H7 (cell line): ENCODE measurements at regions not wholly inside any gene's neighbourhood (a gene's known extent, or its start where the extent isn't known, plus 50 kb on each side); places are given as distances from the start of the nearest gene placed in this dataset.
"Not testable (repeated sequence)": the region's sequence is repeated elsewhere in the genome, so short reads cannot be mapped to it uniquely, and the experiment has no call there.

Source experiments
- DNase-seq: peaks from one replicate; pipeline ENCODE4 v3.0.0; 2012
- H3K27me3 ChIP-seq: 2 replicates; pipeline ENCODE4 v1.6.0; 2011; ENCODE audit warnings: mild to moderate bottlenecking, low read length; ENCODE audit not compliant: control insufficient read depth, insufficient read depth
- H3K36me3 ChIP-seq: replicated peaks from 2 replicates; pipeline ENCODE4 v1.5.1; 2011; ENCODE audit warnings: low read length; ENCODE audit not compliant: control insufficient read depth, insufficient read depth
- H3K4me3 ChIP-seq: 2 replicates; pipeline ENCODE4 v1.5.1; 2011; ENCODE audit warnings: low read depth, mild to moderate bottlenecking, control low read depth, low read length, moderate library complexity; ENCODE audit not compliant: insufficient read depth

DNA sequence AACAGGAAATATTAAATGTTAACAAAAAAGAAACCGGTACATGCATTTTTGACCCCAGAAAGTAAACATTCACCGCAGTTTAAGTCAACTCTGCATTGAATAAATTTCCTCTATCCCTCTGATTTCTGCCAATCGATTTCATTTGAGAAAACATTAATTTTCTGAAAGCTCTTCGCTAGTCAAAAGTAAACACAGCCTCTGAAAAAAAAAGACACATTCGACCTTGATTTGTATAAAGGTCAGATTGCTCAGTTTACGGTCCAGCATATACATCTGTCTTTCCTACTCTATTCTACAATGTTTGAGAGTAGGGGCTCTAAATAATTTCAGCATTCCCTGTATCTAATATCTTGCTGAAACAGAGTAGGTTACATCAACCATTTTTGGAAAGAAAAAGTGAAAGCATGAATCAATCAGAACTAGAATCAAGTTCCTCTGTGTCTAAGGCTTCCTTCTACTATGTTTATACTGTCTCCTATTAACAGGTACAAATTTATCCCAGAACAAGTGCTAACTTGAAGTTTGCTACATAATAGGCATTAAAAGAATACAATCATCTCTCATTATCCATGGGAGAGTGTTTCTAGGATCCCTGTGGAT lies 243.8 kb downstream of the UBE2NL start:
- H3K27me3 ChIP-seq, H3K4me3 ChIP-seq, H3K36me3 ChIP-seq, DNase-seq: not testable (repeated sequence)

DNA sequence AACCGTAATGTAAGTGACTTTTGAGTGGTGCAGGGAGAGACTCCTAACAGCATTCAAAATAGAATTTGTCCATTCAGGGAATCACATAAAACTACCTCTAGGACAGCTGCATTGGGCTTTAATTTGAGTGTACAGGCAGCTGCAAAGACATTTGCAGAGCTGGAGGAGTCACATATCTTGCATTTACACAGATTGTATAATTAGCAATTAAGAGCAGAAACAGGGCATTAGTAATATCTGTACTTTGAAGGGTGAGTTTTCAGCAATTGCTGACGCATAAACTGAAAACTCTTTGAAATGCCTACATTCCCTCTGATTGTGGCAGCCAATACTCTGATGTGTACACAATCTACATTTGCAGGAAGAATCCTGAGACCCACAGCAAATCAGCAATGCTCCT lies 245.6 kb downstream of the UBE2NL start:
- H3K27me3 ChIP-seq, H3K36me3 ChIP-seq, DNase-seq, H3K4me3 ChIP-seq: not testable (repeated sequence)

DNA sequence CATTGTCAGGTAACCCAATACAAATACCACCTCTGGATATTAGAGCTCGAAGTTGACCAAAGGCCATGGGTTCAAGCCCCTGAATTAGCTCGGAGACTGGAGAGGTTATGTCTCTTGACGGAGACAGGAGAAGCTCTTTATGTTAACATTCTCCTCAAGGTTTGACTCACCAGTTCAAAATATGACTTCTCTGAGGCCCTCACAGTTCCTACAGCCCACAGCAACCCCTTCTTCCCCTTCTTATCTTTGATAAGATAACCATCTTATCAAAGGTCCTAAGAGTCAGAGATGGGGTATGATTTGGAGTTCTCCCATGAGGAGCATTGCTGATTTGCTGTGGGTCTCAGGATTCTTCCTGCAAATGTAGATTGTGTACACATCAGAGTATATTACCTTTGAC lies 246.6 kb downstream of the UBE2NL start:
- H3K4me3 ChIP-seq, H3K36me3 ChIP-seq, H3K27me3 ChIP-seq, DNase-seq: not testable (repeated sequence)

DNA sequence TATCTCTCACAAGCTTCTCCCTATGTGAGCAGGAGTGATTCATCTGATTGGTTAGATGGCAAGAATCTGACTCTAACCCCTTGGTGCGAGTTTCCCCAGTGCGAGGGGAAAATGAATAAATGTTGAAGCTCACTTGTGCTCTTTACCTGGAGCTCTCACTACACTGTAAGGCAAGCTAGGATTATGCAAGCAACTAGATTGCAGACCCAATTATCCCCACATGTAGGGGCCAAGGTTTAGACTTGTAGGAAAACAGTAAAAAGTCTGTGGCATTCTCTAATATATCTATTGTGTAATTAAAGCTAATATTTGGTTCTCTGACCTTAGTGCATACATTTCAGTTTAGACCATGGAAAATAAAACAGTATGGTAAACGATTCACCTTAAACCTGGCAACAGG lies 247.2 kb downstream of the UBE2NL start:
- not testable (repeated sequence) for DNase-seq, H3K27me3 ChIP-seq, H3K36me3 ChIP-seq, H3K4me3 ChIP-seq

DNA sequence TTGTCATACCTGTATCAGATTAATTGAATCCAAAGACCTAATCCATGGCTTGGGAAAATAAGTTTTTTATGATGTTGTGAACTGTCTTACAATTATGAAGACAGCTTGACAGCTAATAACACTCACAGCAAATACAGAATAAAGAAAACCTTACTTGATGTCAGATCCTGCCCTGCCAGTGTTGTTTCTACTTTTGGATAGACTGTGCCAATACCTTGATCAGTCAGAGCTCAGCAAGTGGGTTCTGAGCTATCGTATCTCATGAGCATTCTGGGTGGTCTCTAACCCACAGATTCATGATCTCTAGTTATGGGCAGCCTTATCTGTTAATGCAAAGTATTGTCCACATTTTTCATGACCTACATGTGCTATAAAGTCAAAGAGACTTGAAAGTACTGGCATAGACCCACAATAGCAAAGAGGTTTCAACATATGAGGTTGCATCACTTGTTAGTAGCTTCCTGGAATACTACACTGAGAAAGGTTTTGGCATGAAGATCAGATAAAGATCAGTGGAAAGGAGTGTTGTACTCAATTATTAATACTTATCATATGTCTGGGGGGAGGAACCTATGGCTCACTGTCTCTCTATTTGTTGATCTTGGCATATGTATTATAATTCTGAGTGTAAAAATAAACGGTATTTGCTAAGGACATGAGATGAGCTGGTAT lies 250.7 kb downstream of the UBE2NL start:
- not testable (repeated sequence) for H3K4me3 ChIP-seq, DNase-seq, H3K27me3 ChIP-seq, H3K36me3 ChIP-seq

DNA sequence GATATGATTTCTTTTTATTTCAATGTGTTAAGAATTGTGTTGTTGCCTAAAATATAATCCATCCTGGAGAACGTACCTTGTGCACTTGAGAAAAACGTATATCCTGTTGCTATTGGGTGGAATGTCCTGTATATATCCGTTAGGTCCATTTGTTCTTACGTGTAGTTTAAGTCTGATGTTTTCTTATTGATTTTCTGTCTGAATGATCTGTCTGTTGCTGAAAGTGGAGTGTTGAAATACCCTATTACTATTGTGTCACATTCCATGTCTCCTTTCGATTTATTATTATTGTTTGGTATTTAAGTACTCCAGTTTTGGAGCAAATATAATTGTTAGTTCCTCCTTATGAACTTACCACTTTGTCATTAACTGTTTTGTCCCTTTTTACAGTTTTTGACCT lies 270.6 kb downstream of the UBE2NL start:
- H3K27me3 ChIP-seq, H3K36me3 ChIP-seq, H3K4me3 ChIP-seq, DNase-seq: not testable (repeated sequence)

DNA sequence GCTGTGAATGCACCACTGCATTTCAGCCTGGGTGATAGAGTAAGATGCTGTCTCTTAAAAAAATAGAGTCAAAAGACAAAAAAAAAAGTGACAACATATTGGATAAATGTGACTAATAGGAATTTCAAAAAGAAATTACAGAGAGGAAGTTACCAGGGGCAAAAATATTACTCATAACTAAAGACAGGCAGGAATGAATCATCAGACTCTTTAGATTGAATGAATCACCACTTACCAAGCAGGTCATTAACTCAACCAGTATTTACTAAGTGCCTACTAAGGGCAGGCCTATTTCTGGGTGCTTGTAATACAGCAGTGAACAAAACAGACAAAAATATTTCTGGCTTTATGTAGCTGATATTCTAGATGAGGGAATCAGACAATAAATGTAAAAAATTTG lies 301.3 kb downstream of the UBE2NL start:
- not testable (repeated sequence) for H3K27me3 ChIP-seq, H3K36me3 ChIP-seq, DNase-seq

DNA sequence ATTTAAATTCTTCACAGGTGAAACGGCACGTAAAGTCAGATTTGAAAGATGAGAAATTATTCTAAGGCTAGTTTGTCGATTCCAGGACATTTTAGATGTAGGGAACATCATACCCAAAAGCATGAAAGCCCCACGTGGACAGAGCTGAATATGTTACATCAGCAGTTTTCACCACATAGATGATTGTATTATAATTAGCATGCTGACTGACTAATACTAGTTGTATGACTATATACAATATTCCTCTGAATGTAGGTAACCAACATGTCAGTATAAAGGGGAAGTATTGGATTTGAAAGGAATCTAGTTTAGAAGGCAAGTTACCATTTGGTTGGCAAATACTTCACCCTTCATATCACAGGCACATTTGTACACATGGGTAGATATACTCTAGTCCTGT lies 304.6 kb downstream of the UBE2NL start:
- not testable (repeated sequence) for DNase-seq, H3K4me3 ChIP-seq, H3K27me3 ChIP-seq, H3K36me3 ChIP-seq

More for the DNA sequence above, 301.3 kb downstream of the UBE2NL start:
- not testable (repeated sequence) for H3K4me3 ChIP-seq

DNA sequence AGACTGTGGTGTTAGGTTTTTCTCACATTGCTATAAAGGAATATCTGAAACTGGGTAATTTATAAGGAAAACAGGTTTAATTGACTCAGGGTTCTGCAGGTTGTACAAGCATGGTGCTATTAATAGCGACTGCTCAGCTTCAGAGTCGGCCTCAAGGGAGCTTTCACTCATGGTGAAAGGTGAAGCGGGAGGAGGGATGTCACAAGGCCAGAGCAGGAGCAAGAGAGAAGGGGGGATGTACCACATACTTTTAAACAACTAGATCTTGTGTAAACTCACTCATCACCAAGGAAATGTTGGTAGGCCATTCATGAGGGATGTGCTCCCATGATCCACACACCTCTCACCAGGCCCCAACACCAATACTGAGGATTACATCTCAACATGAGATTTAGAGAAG lies 313.2 kb downstream of the UBE2NL start:
- H3K36me3 ChIP-seq, H3K4me3 ChIP-seq, H3K27me3 ChIP-seq, DNase-seq: not testable (repeated sequence)

DNA sequence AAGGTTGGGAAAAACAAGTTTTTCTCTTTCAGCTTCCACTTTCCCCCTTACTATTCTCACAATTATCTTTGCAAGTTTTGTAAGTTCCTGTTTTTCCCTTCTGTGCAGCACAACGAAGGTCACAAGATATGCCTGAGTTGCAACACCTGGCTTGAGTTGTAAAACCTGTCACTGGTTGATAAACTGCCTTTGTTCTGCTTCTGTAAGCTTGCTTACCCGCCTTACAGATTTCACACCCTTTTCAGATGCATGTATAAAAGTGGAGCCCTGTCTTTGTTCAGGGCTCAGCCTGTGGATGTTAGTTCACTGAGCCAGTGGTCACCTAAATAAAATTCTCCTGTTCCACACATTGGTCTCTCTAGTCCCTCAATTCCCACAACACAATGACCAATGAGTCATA lies 318.9 kb downstream of the UBE2NL start:
- H3K36me3 ChIP-seq, H3K27me3 ChIP-seq, H3K4me3 ChIP-seq, DNase-seq: not testable (repeated sequence)

DNA sequence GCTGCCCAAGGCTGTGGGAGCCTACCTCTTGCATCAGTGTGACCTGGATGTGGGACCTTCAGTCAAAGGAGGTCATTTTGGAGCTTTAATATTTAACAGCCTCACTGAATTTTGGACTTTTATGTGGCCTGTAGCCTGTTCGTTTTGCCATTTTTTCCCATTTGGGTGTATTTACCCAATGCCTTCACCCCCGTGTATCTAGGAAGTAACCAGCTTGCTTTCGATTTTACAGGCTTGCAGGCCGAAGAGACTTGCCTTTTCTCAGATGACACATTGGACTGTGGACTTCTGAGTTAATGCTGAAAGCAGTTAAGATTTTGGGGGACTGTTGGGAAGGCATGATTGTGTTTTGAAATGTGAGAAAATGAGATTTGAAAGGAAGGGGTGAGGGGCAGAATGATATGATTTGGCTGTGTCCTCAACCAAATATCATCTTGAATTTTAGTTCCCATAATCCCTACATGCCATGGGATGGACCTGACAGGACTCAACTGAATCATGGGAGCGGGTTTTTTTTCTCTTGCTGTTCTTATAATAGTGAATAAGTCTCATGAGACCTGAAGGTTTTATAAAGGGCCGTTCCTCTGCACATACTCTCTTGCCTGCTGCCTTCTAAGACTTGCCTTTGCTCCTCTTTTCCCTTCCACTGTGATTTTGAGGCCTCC lies 324.6 kb downstream of the UBE2NL start:
- not testable (repeated sequence) for H3K27me3 ChIP-seq, H3K4me3 ChIP-seq

DNA sequence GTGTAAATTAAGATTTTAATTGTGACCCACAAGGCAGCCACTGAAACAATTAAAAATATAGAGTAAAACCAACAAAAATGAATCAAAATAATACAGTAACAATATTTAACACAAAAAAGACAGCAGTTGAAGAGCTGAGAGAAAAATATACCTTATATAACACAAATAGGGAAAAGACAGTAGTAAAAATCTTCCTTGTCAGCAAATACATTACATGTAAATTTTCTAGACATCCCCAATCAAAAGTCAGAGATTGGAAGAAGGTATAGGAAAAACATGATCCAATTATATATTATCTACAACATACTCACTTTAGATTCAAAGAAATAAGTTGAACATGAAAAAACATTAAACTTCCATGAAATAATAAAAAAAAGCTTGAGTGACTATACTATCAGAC lies 330.8 kb downstream of the UBE2NL start:
- Histone ChIP-seq H3K27me3 (no peaks in the 10 kb centered on the region), H3K4me3 (no peak overlapping the region), H3K36me3 (no peaks in the 10 kb centered on the region)
- DNase-seq, result no peak

More for the DNA sequence above, 324.6 kb downstream of the UBE2NL start:
- not testable (repeated sequence) for H3K36me3 ChIP-seq, DNase-seq

DNA sequence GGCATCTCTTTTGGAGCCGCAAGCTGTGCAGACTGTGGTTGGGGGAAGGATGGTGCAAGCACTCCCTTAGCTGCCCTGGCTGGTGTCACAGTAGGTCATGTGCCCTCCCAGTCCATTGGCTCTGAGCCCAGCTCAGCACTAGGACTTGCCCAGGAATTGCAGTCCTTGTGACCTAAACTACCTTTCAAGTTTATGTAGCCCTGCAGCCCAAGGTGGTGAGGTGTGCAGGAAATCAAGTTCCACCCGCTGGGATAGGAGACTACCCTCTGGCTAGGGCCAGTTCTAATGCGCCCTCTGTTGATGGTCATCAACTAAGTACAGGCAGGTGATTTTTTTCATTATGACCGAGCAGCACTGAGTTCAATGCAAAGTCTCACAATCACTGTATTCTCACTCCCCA lies 335.2 kb downstream of the UBE2NL start:
- H3K36me3 ChIP-seq, result no peaks in the 10 kb centered on the region
- H3K27me3 ChIP-seq, result no peaks in the 10 kb centered on the region
- no peak overlapping the region for H3K4me3 ChIP-seq
- peak; percentile 5 for DNase-seq

DNA sequence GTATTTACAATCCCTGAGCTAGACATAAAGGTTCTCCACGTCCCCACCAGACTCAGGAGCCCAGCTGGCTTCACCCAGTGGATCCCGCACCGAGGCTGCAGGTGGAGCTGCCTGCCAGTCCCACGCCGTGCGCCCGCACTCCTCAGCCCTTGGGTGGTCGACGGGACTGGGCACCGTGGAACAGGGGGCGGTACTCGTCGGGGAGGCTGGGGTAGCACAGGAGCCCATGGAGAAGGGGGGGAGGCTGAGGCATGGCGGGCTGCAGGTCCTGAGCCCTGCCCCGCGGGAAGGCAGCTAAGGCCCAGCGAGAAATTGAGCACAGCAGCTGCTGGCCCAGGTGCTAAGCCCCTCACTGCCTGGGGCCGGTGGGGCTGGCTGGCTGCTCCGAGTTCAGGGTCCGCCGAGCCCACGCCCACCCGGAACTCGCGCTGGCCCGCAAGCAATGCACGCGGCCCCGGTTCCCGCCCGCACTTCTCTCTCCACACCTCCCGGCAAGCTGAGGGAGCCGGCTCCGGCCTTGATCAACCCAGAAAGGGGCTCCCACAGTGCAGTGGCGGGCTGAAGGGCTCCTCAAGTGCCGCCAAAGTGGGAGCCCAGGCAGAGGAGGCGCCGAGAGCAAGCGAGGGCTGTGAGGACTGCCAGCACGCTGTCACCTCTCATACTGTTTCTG lies 347.4 kb downstream of the UBE2NL start:
- H3K4me3 ChIP-seq, H3K36me3 ChIP-seq, DNase-seq, H3K27me3 ChIP-seq: not testable (repeated sequence)

DNA sequence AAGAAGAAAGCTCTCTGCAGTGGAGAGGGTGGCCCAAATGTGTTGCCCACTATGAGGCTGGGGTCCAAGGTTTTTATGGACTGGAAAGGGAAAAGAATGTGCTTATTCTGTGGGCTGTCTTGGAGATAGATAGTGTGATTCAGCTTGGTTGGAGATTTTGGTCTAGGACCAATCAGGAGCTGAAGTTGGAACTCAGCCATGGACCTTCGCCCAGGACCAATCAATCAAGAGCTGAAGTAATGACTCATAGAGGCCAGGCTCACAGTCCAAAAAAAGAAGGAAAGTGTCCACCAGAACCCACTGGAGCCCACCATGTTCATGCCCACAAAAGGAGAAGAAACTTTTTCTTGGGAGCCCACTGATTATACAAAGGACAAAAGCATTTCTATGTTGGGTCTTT lies 369.5 kb downstream of the UBE2NL start:
- Histone ChIP-seq H3K27me3 (no peaks in the 10 kb centered on the region), H3K4me3 (no peak overlapping the region), H3K36me3 (no peaks in the 10 kb centered on the region)
- no peak for DNase-seq
